B cell (primary cell): ENCODE measurements at regions not wholly inside any gene's neighbourhood (a gene's known extent, or its start where the extent isn't known, plus 50 kb on each side); places are given as distances from the start of the nearest gene placed in this dataset.

Experiments used
- ATAC-seq: fragments of 200-7000 bp; cut with Tn5 transposase; one replicate; pipeline ENCODE4 v1.10.0; 2021; ENCODE audit warnings: low read depth, mild to moderate bottlenecking, moderate number of reproducible peaks, moderate library complexity
- CTCF ChIA-PET: fragments of 350-600 bp; sonication (Branson Sonifier 250); formaldehyde crosslinking; loops from one replicate; lab custom pipeline; 2021; ENCODE audit warnings: antibody characterized with exemption, inconsistent platforms; lab: Charles Lee
- POLR2A ChIA-PET: fragments of 350-600 bp; sonication (Branson Sonifier 250); formaldehyde crosslinking; loops from one replicate; lab custom pipeline; 2021; ENCODE audit warnings: antibody characterized with exemption; lab: Charles Lee
- DNase-seq: peaks from one replicate; pipeline ENCODE4 v3.0.0; 2013
- H2AFZ ChIP-seq: 2 replicates; pipeline ENCODE4 v1.6.1; 2012; ENCODE audit warnings: mild to moderate bottlenecking, low read depth, low read length; ENCODE audit not compliant: insufficient read depth, poor library complexity, severe bottlenecking
- H3K27ac ChIP-seq, 2 donors: 1 replicate in 1 of 2; 2 replicates in 1 of 2; pipeline ENCODE4 v1.5.1; 2012 to 2013; ENCODE audit warnings: low read length in 2 of 2, mild to moderate bottlenecking in 2 of 2, moderate library complexity in 1 of 2
- H3K27me3 ChIP-seq, 4 experiments: fragments of 200-600 bp in 1 of 4; sonication (generic) in 1 of 4; replicated peaks in 1 of 4; 1 replicate in 2 of 4; 2 replicates in 2 of 4; pipeline versions ENCODE4 v1.6.1 to v1.7.0; 2013 to 2016; ENCODE audit warnings: low read length in 3 of 4, mild to moderate bottlenecking in 2 of 4, mixed read lengths in 1 of 4, moderate library complexity in 1 of 4; ENCODE audit not compliant: insufficient read depth in 4 of 4, control insufficient read depth in 3 of 4; ENCODE audit errors: control extremely low read depth in 1 of 4
- H3K36me3 ChIP-seq, 2 experiments: replicated peaks in 1 of 2; 1 replicate in 1 of 2; 2 replicates in 1 of 2; pipeline versions ENCODE4 v1.6.1 to v1.7.1; 2013; ENCODE audit warnings: low read length in 1 of 2; ENCODE audit not compliant: insufficient read depth in 2 of 2, control insufficient read depth in 1 of 2; ENCODE audit errors: control extremely low read depth in 1 of 2, extremely low read depth in 1 of 2
- H3K4me1 ChIP-seq, 2 donors: fragments of 200-600 bp in 1 of 2; sonication (generic) in 1 of 2; 1 replicate in 1 of 2; 2 replicates in 1 of 2; pipeline versions ENCODE4 v1.5.1 to v1.6.1; 2013 to 2017; ENCODE audit warnings: low read length in 2 of 2; ENCODE audit not compliant: control insufficient read depth in 2 of 2, insufficient read depth in 2 of 2
- H3K4me2 ChIP-seq: replicated peaks from 2 replicates; pipeline ENCODE3; 2012; ENCODE audit warnings: mild to moderate bottlenecking, low read depth, low read length; ENCODE audit not compliant: poor library complexity, severe bottlenecking
- H3K4me3 ChIP-seq, 5 experiments: fragments of 200-600 bp in 1 of 5; sonication (generic) in 1 of 5; 1 replicate in 3 of 5; 2 replicates in 2 of 5; pipeline versions ENCODE4 v1.5.1 to v1.7.0; 2011 to 2016; ENCODE audit warnings: low read length in 4 of 5, mild to moderate bottlenecking in 4 of 5, low read depth in 2 of 5, control low read depth in 1 of 5, moderate library complexity in 1 of 5; ENCODE audit not compliant: insufficient read depth in 1 of 5; ENCODE audit errors: control extremely low read depth in 1 of 5, extremely low read depth in 1 of 5
- H3K79me2 ChIP-seq: fragments of 200-600 bp; sonication (generic); one replicate; pipeline ENCODE4 v1.6.0; 2016; ENCODE audit warnings: low read length; ENCODE audit not compliant: control insufficient read depth, insufficient read depth
- H3K9ac ChIP-seq: fragments of 200-600 bp; sonication (generic); 2 replicates; pipeline ENCODE4 v1.6.1; 2017; ENCODE audit warnings: mild to moderate bottlenecking, low read length, moderate library complexity
- H3K9me3 ChIP-seq, 3 donors: one replicate each; pipeline versions ENCODE4 v1.6.1 to v1.7.1; 2013; ENCODE audit warnings: low read length in 2 of 3; ENCODE audit not compliant: control insufficient read depth in 2 of 3, insufficient read depth in 1 of 3; ENCODE audit errors: control extremely low read depth in 1 of 3
- H4K20me1 ChIP-seq: 2 replicates; pipeline ENCODE4 v1.6.0; 2012; ENCODE audit warnings: mild to moderate bottlenecking, low read length; ENCODE audit not compliant: insufficient read depth, control insufficient read depth, poor library complexity, severe bottlenecking
- H3K27ac Mint-ChIP-seq: one replicate; pipeline ENCODE4 v1.8.0; 2021; ENCODE audit warnings: mixed read lengths
- H3K27me3 Mint-ChIP-seq: one replicate; pipeline ENCODE4 v1.8.0; 2021; ENCODE audit warnings: mixed read lengths
- H3K4me1 Mint-ChIP-seq: one replicate; pipeline ENCODE4 v1.8.0; 2021; ENCODE audit warnings: mixed read lengths
- H3K4me3 Mint-ChIP-seq: one replicate; pipeline ENCODE4 v1.8.0; 2021; ENCODE audit warnings: mixed read lengths
- H3K9me3 Mint-ChIP-seq: one replicate; pipeline ENCODE4 v1.8.0; 2022; ENCODE audit warnings: mixed read lengths; ENCODE audit not compliant: insufficient read depth
- CTCF ChIP-seq: fragments of 200-600 bp; IDR thresholded peaks from one replicate; pipeline ENCODE4 v1.8.0; 2022; ENCODE audit warnings: antibody characterized with exemption, mild to moderate bottlenecking
- EZH2 ChIP-seq: IDR thresholded peaks from 2 replicates; pipeline ENCODE4 v1.6.1; 2012; ENCODE audit warnings: borderline replicate concordance, low read depth, mild to moderate bottlenecking, moderate library complexity, low read length; ENCODE audit not compliant: insufficient read depth, poor library complexity, severe bottlenecking
- WGBS: methylation state at CpG from one replicate; pipeline ENCODE4 v1.1.5; 2013; ENCODE audit warnings: missing lambda C conversion rate; ENCODE audit not compliant: insufficient coverage; 5-methylcytosine and 5-hydroxymethylcytosine counted together
- intact Hi-C: fragments of 100-400 bp; cut with micrococcal nuclease; formaldehyde crosslinking; loops from one replicate; pipeline ENCODE4 v1.10.0; 2022

- Mint-ChIP-seq H3K27ac (peak overlapping the region; percentile 27), H3K27me3 (no peaks in the 10 kb centered on the region), H3K4me1 (peaks cover 19% of the 10 kb centered on the region), H3K4me3 (no peak overlapping the region), H3K9me3 (no peaks in the 10 kb centered on the region)
- Histone ChIP-seq H4K20me1 (no peaks in the 10 kb centered on the region), H3K9ac (no peak overlapping the region), H3K79me2 (no peaks in the 10 kb centered on the region), H3K27me3 (no peaks in the 10 kb centered on the region), H3K4me1 (peaks cover 13% of the 10 kb centered on the region in 2 donors), H3K27ac (no peak overlapping the region), H3K9me3 (peaks cover 0 to 7% (median 6%) of the 10 kb centered on the region in 3 donors), H3K36me3 (no peaks in the 10 kb centered on the region), H3K4me3 (no peak overlapping the region), H2AFZ (no peak overlapping the region), H3K4me2 (no peak overlapping the region)
- TF ChIP-seq CTCF = no peak
- TF ChIP-seq EZH2 = no peak
- POLR2A ChIA-PET = no interaction called here
- CTCF ChIA-PET = interaction anchor here (1.3 kb wide), 2 partner anchors 46 to 118 kb away, joined by 3 read pairs; no protein-coding TSS in a partner anchor
- intact Hi-C loops = no loop called here
- WGBS = 100% methylated on average over 4 of the region's 5 CpGs
- no peak for ATAC-seq
- DNase-seq = no peak
Measured at GRCh38 chr2:64770781-64771334, 117.1 kb upstream of the SERTAD2 start.

- no peaks in the 10 kb centered on the region for H3K27me3 Mint-ChIP-seq
- H3K79me2 ChIP-seq = no peaks in the 10 kb centered on the region
- H3K27ac ChIP-seq = no peak overlapping the region
- DNase-seq (no peak), ATAC-seq (no peak)
- no peaks in the 10 kb centered on the region for H3K27me3 ChIP-seq
- H3K4me3 Mint-ChIP-seq = no peak overlapping the region
- CTCF ChIA-PET = interaction anchor here (1.2 kb wide), 1 partner anchor 21 kb away, joined by 3 read pairs; no protein-coding TSS in a partner anchor
- no peaks in the 10 kb centered on the region for H3K9me3 Mint-ChIP-seq
- no peak overlapping the region for H2AFZ ChIP-seq
- peaks cover 15% of the 10 kb centered on the region for H3K4me1 Mint-ChIP-seq
- WGBS = 100% methylated on average over 1 of the region's 1 CpG
- peaks cover 0 to 7% (median 6%) of the 10 kb centered on the region in 3 donors for H3K9me3 ChIP-seq
- TF ChIP-seq EZH2 (no peak), CTCF (no peak)
- no peak overlapping the region for H3K27ac Mint-ChIP-seq
- H3K4me2 ChIP-seq = no peak overlapping the region
- no peak overlapping the region for H3K9ac ChIP-seq
- H4K20me1 ChIP-seq = no peaks in the 10 kb centered on the region
- no peak overlapping the region for H3K4me3 ChIP-seq
- no peaks in the 10 kb centered on the region for H3K36me3 ChIP-seq
- intact Hi-C loops = no loop called here
- POLR2A ChIA-PET = no interaction called here
- peaks cover 9 to 11% of the 10 kb centered on the region in 2 donors for H3K4me1 ChIP-seq
Measured at GRCh38 chr2:64771737-64772136, 118.0 kb upstream of the SERTAD2 start.
